HG03064 (cell line): ENCODE measurements at regions not wholly inside any gene's neighbourhood (a gene's known extent, or its start where the extent isn't known, plus 50 kb on each side); places are given as distances from the start of the nearest gene placed in this dataset.
"Not testable (repeated sequence)": the region's sequence is repeated elsewhere in the genome, so short reads cannot be mapped to it uniquely, and the experiment has no call there.

ENCODE experiments used
- ATAC-seq: cut with Tn5 transposase; IDR thresholded peaks from one replicate; pipeline ENCODE4 v1.9.1; 2021; ENCODE audit warnings: low read depth; ENCODE audit not compliant: unreplicated experiment

- ATAC-seq, result no peak
These were observed 300.6 kb downstream of the PPP4R3C start for GRCh38 chrX:27162496-27162895.

- not testable (repeated sequence) for ATAC-seq
These were observed 306.2 kb downstream of the PPP4R3C start for GRCh38 chrX:27156921-27157320.

GRCh38 chrX:27136325-27136724 is 326.8 kb downstream of the PPP4R3C start:
- no peak for ATAC-seq

GRCh38 chrX:27132862-27133261 is 330.3 kb downstream of the PPP4R3C start:
- no peak for ATAC-seq

- not testable (repeated sequence) for ATAC-seq
These were observed 376.0 kb downstream of the PPP4R3C start for GRCh38 chrX:27087176-27087575.

- ATAC-seq, result no peak
These were observed 376.9 kb downstream of the PPP4R3C start for GRCh38 chrX:27086237-27086636.

- no peak for ATAC-seq
These were observed 377.8 kb downstream of the PPP4R3C start for GRCh38 chrX:27085346-27085745.

- ATAC-seq, result no peak
These were observed 384.8 kb downstream of the PPP4R3C start for GRCh38 chrX:27078371-27078770.

- ATAC-seq, result no peak
These were observed 405.3 kb downstream of the PPP4R3C start for GRCh38 chrX:27057883-27058282.

- no peak for ATAC-seq
These were observed 423.8 kb downstream of the PPP4R3C start for GRCh38 chrX:27039332-27039731.

GRCh38 chrX:27008486-27008885 is 454.7 kb downstream of the PPP4R3C start:
- no peak for ATAC-seq

- no peak for ATAC-seq
These were observed 463.5 kb downstream of the PPP4R3C start for GRCh38 chrX:26999634-27000033.

GRCh38 chrX:26958261-26958660 is 504.9 kb downstream of the PPP4R3C start:
- no peak for ATAC-seq

GRCh38 chrX:26954029-26954428 is 509.1 kb downstream of the PPP4R3C start:
- ATAC-seq, result no peak

- ATAC-seq, result no peak
These were observed 510.9 kb downstream of the PPP4R3C start for GRCh38 chrX:26952213-26952612.

- no peak for ATAC-seq
These were observed 535.7 kb downstream of the PPP4R3C start for GRCh38 chrX:26927419-26927818.

- ATAC-seq, result no peak
These were observed 538.1 kb downstream of the PPP4R3C start for GRCh38 chrX:26925088-26925487.

- no peak for ATAC-seq
These were observed 540.9 kb downstream of the PPP4R3C start for GRCh38 chrX:26922278-26922677.

GRCh38 chrX:26918631-26919030 is 544.5 kb downstream of the PPP4R3C start:
- ATAC-seq, result no peak

- no peak for ATAC-seq
These were observed 546.1 kb downstream of the PPP4R3C start for GRCh38 chrX:26916991-26917390.

GRCh38 chrX:26915064-26915463 is 548.1 kb downstream of the PPP4R3C start:
- no peak for ATAC-seq

GRCh38 chrX:26914232-26914631 is 548.9 kb downstream of the PPP4R3C start:
- no peak for ATAC-seq

- ATAC-seq, result not testable (repeated sequence)
These were observed 551.4 kb downstream of the PPP4R3C start for GRCh38 chrX:26911785-26912184.
